ENCODE measurements at regions not wholly inside any gene's neighbourhood (a gene's known extent, or its start where the extent isn't known, plus 50 kb on each side); places are given as distances from the start of the nearest gene placed in this dataset.

DNA sequence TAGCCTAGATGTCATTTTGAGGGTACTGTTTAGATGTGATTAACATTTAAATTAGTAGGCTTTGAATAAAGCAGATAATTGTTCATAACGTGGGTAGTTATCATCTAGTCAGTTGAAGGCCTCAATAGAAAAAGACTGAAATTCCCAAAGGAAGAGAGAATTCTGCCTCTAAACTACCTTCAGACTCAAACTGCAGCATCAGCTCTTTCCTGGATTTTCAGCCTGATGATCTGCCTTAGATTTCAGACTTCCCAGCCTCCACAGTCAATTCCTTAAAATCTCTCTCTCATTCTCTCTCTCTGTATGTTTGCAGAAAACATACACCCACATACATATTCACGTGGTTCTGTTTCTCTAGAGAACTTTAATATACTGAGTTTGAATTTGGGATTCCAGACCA is 58.0 kb upstream of the MBNL1 start:
- ChIA-PET CTCF (no interaction called here), POLR2A (no interaction called here)
- intact Hi-C loops (cut with micrococcal nuclease): no loop called here
- H3K4me3 Mint-ChIP-seq: no peak overlapping the region
- Histone ChIP-seq H3K4me3 (ENCODE audit: control extremely low read depth in 1 of 5, extremely low read depth in 1 of 5, insufficient read depth in 1 of 5, low read depth in 2 of 5, low read length in 4 of 5) (no peak overlapping the region), H2AFZ (ENCODE audit: insufficient read depth, low read depth, low read length, poor library complexity, severe bottlenecking) (no peak overlapping the region), H3K79me2 (ENCODE audit: control insufficient read depth, insufficient read depth, low read length) (peaks cover 10% of the 10 kb centered on the region), H3K4me2 (replicated peaks; ENCODE audit: low read depth, low read length, poor library complexity, severe bottlenecking) (no peak overlapping the region), H4K20me1 (ENCODE audit: control insufficient read depth, insufficient read depth, low read length, poor library complexity, severe bottlenecking) (no peaks in the 10 kb centered on the region), H3K9ac (ENCODE audit: low read length) (no peak overlapping the region), H3K9me3 (ENCODE audit: control extremely low read depth in 1 of 3, control insufficient read depth in 2 of 3, insufficient read depth in 1 of 3, low read length in 2 of 3) (peaks cover 5 to 10% (median 8%) of the 10 kb centered on the region in 3 donors), H3K27me3 (replicated peaks in 1 of 4; ENCODE audit: control extremely low read depth in 1 of 4, control insufficient read depth in 3 of 4, insufficient read depth in 4 of 4, low read length in 3 of 4) (no peaks in the 10 kb centered on the region), H3K4me1 (ENCODE audit: control insufficient read depth in 2 of 2, insufficient read depth in 2 of 2, low read length in 2 of 2) (peaks cover 10 to 17% of the 10 kb centered on the region in 2 donors), H3K36me3 (replicated peaks in 1 of 2; ENCODE audit: control extremely low read depth in 1 of 2, control insufficient read depth in 1 of 2, extremely low read depth in 1 of 2, insufficient read depth in 2 of 2, low read length in 1 of 2) (no peaks in the 10 kb centered on the region), H3K27ac (ENCODE audit: low read length in 2 of 2) (no peak overlapping the region)
- DNase-seq (no peak), ATAC-seq (ENCODE audit: low read depth) (no peak)
- no peaks in the 10 kb centered on the region for H3K27me3 Mint-ChIP-seq
- TF ChIP-seq CTCF (IDR thresholded peaks at IDR 0.05) (no peak), EZH2 (IDR thresholded peaks at IDR 0.05; ENCODE audit: borderline replicate concordance, insufficient read depth, low read depth, low read length, poor library complexity, severe bottlenecking) (no peak)
- WGBS (ENCODE audit: insufficient coverage): no CpG with 5 or more reads among the region's 2 CpGs
- H3K4me1 Mint-ChIP-seq: peaks cover 21% of the 10 kb centered on the region
- H3K27ac Mint-ChIP-seq: no peak overlapping the region
- peaks cover 3% of the 10 kb centered on the region for H3K9me3 Mint-ChIP-seq (ENCODE audit: insufficient read depth)

DNA sequence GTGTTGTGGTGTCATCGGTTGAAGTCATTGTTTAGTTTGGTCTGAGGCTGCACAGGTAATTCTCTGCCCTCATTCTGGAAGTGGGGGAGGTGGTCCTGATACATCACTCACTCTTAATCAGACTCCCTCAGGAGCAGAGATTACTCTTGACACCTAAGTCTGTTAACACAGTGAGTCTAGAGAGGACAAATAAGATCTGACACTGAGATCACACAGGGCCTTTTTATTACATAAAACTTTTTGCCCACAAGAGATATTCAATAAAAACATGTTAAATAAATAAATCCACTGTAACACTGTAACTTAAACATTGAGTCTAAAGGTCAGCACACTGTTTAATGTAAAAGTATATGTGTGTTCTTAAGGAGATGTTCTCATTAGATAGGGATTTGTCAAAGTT is 57.1 kb upstream of the MBNL1 start:
- H3K9me3 ChIP-seq (ENCODE audit: control extremely low read depth in 1 of 3, control insufficient read depth in 2 of 3, insufficient read depth in 1 of 3, low read length in 2 of 3): peaks cover 5 to 10% (median 8%) of the 10 kb centered on the region in 3 donors
- H3K4me3 ChIP-seq (ENCODE audit: control extremely low read depth in 1 of 5, extremely low read depth in 1 of 5, insufficient read depth in 1 of 5, low read depth in 2 of 5, low read length in 4 of 5): no peak overlapping the region
- H3K4me1 ChIP-seq (ENCODE audit: control insufficient read depth in 2 of 2, insufficient read depth in 2 of 2, low read length in 2 of 2): peaks cover under 1 to 8% of the 10 kb centered on the region in 2 donors
- no peak overlapping the region for H2AFZ ChIP-seq (ENCODE audit: insufficient read depth, low read depth, low read length, poor library complexity, severe bottlenecking)
- Mint-ChIP-seq H3K4me1 (peaks cover 12% of the 10 kb centered on the region), H3K9me3 (ENCODE audit: insufficient read depth) (peaks cover 3% of the 10 kb centered on the region), H3K27me3 (no peaks in the 10 kb centered on the region), H3K4me3 (no peak overlapping the region), H3K27ac (no peak overlapping the region)
- no peaks in the 10 kb centered on the region for H4K20me1 ChIP-seq (ENCODE audit: control insufficient read depth, insufficient read depth, low read length, poor library complexity, severe bottlenecking)
- no CpG with 5 or more reads among the region's 1 CpG for WGBS (ENCODE audit: insufficient coverage)
- H3K27ac ChIP-seq (ENCODE audit: low read length in 2 of 2): no peak overlapping the region
- no peaks in the 10 kb centered on the region for H3K27me3 ChIP-seq (replicated peaks in 1 of 4; ENCODE audit: control extremely low read depth in 1 of 4, control insufficient read depth in 3 of 4, insufficient read depth in 4 of 4, low read length in 3 of 4)
- POLR2A ChIA-PET: no interaction called here
- H3K9ac ChIP-seq (ENCODE audit: low read length): no peak overlapping the region
- CTCF ChIA-PET: interaction anchor here (1.0 kb wide), 1 partner anchor 14 kb away, joined by 3 read pairs; no protein-coding TSS in a partner anchor
- no peaks in the 10 kb centered on the region for H3K36me3 ChIP-seq (replicated peaks in 1 of 2; ENCODE audit: control extremely low read depth in 1 of 2, control insufficient read depth in 1 of 2, extremely low read depth in 1 of 2, insufficient read depth in 2 of 2, low read length in 1 of 2)
- no peak overlapping the region for H3K4me2 ChIP-seq (replicated peaks; ENCODE audit: low read depth, low read length, poor library complexity, severe bottlenecking)
- no peak for ATAC-seq (ENCODE audit: low read depth)
- peaks cover 5% of the 10 kb centered on the region for H3K79me2 ChIP-seq (ENCODE audit: control insufficient read depth, insufficient read depth, low read length)
- TF ChIP-seq EZH2 (IDR thresholded peaks at IDR 0.05; ENCODE audit: borderline replicate concordance, insufficient read depth, low read depth, low read length, poor library complexity, severe bottlenecking) (no peak), CTCF (IDR thresholded peaks at IDR 0.05) (no peak)
- DNase-seq: no peak
- intact Hi-C loops (cut with micrococcal nuclease): no loop called here

Measured in B cell (primary cell).